Activated CD4-positive, alpha-beta T cell treated with anti-CD3 and anti-CD28 coated beads, Interleukin-2, amount 50 U/mL, for 48 hours (primary cell): ENCODE measurements at regions not wholly inside any gene's neighbourhood (a gene's known extent, or its start where the extent isn't known, plus 50 kb on each side); places are given as distances from the start of the nearest gene placed in this dataset.
"Not testable (repeated sequence)": the region's sequence is repeated elsewhere in the genome, so short reads cannot be mapped to it uniquely, and the experiment has no call there.

Source experiments
- DNase-seq, 2 experiments: peaks; one replicate each; pipeline ENCODE4 v3.0.0-alpha.2; 2020

DNA sequence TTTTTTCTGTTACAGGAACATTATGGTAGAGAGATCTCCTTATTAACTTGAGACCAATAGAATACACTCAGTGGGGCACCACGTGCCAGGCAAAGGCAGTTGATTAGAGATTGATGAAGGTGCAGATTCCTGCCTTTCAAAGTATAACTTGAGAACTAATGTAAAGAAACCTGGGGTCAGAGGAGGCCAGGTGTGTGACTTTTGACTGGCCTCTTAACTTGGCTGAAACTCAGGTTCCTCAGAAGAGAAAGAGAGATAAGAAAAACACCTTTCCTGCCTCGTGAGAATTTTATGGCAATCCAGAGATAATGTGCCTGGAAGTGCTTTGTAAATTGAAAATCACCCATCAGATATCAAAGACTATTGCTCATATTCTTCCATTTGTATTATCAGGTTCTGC, 110.7 kb upstream of the GZMB start:
- no peak for DNase-seq

DNA sequence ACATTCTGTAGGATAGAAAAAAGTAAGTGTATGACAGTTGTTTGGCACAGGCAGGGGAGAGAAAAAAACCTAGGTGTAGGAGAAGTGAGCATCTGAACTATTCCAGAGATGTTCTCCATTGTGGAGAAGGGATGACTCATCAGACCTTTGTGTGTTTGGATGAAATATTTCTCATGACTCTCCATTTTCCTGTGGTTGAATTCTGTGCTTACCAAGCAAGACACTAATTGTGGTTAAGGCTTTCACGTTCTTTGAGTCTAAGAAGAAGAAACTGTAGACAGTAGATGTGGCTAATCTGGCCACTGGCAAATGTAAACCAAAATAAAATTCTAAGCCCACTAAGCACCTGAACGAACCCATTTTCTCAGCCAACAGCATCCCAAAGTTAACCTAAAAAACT, 107.9 kb upstream of the GZMB start:
- no peak for DNase-seq

- DNase-seq, result no peak
Measured at GRCh38 chr14:24735984-24736630, 102.1 kb upstream of the GZMB start.

DNA sequence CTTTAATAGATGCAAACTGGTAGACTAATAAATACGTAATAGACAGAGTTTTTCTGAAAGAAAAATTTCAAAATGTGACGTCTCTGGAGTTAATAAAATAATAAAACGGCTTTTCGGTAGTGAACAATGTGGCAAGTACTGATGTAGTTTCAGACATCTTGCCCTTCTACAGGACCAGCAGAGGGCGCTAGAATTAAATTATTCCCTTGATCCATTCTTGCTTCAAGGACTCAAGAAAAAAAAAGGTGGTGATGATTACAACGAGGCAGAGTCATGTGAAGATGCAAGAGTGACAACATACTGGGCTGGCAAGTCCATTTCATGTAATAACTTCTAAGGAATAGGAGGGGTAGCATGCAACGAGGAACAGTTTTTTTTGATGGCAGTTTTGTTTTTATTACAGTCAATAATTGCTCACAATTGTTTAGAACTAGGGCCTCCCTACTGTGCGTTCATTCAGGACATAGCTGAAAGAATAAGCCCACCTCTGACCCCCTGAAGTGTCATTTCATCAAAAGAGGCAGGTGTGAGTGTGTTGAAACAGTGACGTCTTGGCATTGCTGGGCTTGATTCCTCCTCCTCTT, 101.0 kb upstream of the GZMB start:
- DNase-seq, result peak in 1 of 2 experiments; percentile 18

- no peak for DNase-seq
Measured at GRCh38 chr14:24726480-24726879, 92.5 kb upstream of the GZMB start.

GRCh38 chr14:24725311-24725710, 91.3 kb upstream of the GZMB start:
- no peak for DNase-seq

- no peak for DNase-seq
Measured at GRCh38 chr14:24721775-24722174, 87.8 kb upstream of the GZMB start.

DNA sequence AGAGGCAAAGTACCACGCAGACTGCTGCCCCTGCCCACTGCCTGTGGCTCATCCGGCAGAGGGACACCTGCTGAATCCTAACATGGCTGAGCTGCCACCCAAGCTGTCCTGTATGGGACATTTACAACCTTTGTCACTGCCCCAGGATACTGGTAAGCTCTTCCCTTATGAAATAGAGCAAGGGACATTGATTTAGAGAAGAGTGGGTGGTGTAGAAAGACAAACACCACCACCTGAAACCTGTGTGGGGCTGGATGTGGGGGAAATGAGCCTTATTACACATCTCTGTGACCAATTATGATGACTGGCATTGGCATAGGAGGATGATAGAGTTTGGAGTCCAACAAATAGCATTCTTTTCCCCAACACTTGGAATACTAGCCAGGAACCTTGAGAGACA, 81.2 kb upstream of the GZMB start:
- DNase-seq, result no peak

DNA sequence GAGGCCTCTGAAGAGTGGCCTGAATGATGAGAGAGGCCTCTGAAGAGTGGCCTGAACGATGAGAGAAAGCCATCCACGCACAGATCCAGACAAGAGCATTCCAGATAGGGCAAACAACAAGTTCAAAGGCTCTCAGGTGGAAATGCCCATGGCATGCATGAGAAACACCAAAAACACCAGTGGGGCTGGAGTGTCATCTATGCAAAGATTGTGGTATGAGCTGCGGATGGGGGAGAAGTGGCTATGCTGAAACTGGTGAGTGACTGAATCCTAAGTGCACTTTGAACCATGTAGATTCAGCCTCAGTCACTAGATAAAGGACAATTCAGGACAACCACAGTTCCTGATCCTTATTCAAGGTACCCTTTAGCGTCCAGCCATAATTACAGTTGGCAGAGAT, 79.4 kb upstream of the GZMB start:
- no peak for DNase-seq

DNA sequence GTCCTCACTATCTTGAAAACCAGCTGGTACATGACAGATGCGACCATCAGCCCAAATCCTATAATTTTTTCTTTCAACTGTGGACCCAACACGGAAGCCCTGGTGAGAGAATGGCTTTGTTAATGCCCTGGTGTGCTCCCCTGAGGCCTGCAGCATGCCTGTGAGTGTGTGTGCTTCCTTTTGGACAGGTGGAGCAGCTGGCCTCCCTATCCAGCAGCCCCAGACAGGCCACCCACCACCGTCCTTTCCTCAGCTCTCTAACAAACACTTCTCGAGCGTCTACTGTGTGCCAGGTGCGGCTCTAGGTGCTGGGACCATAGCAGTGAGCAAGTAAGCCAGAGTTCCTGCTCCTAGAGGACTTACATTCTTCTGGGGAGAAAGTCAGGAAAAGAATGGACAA, 78.9 kb upstream of the GZMB start:
- no peak for DNase-seq

DNA sequence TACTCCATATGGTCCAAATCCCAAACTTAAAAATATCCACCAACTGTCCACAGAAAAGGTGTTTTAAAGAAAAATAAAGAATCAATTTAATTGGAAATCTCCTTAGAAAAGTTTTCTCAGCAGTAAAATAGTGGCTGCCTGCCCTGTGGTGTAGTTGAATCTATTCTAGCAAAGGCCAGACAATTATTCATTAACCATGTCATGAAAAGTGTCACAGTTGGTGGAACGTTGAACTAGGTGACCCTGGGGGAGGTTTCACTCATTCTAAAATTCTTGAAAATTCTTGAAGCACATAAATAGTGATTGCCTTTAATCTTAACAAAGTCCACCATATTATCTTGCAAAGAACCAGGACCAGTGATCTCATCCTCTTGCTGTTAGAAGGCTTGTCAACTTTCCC, 78.4 kb upstream of the GZMB start:
- no peak for DNase-seq

DNA sequence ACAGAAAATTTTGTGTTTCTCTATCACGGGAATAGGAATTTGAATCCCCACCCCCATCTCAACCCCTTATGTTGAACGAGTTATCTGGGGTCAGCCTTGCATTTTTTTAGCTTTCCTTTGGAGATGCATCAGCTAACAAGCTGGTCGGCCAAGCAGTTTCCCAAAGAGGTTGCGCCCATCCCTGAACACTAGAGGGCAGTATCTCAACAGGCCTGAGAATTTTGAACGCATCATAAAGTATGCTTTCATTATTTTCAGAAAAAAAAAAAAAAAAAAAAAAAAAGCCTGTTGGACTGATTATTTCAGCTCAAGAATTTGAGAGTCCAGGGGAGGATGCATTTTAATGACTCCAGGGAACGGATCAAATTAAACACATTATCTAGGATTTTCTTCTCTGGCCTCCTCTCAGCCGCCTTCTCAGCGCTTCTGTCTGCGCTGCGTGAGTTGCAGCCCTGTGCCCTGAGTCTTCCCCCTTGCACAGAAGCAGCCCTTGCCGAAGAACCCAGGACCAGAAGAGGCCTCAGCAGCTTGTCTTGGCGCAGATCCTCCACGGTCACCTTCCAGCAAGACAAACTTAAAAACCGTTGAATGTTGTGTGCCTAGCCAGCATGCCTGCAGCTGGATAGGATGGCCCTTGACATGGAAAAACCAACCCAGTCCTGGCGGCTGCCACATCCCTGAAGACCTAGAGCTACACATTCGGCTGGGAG, 76.6 kb upstream of the GZMB start:
- DNase-seq, result peak; percentile 55 to 69

DNA sequence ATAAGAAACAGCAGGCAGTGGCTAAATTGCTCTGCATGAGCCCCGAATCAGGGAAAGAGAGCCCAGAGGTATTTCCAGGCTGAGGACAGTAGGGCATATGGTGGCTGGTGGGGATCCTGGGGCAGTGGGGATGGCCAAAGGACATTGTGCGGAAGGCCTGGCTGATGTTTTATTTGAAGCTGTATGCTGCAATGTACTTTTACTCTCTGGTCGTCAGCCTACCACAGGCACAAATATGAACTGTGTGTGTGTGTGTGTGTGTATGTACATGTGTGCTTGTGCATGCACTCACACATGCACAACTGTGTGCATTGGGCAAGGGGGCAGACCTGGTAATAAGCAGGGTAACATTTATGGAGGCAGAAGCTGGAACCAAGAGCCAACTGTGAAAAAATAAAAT, 74.7 kb upstream of the GZMB start:
- no peak for DNase-seq

DNA sequence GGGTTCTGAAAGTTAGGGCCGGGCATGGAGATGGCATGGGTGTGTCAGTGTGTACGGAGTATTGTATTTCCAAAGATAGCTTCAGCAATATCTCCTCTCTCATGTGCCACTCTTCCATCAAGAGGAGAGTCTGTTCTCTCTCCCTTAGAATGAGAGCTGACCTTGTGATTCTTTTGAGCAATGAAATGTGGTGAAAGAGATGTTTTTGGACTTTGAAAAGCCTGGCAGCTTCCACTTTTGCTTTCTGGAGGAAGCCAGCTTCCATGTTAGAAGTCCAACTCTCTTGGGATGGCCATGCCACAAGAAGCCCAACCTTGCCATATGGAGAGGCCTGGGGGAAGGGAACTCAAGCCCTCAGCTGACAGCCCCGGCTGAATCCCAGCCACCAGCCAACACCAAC, 72.4 kb upstream of the GZMB start:
- DNase-seq, result no peak

DNA sequence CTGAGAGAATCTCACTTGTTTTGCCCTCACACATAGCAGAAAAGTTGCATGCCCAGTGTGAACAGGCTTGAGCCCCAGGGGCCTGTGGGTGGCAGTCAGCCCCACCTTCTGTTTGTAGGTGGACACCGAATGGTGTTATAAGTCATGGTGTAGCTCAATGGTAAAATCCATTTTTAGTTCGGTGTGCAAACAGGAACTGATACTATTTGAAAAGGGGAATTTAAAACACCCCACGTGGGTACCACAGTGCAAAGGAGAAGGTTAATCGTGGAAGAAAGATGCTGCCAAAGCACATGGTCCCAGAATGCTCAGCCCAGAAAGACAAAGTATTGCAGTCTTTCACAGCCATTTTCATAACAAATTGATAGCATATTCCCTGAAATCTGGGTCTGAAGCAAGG, 71.8 kb upstream of the GZMB start:
- DNase-seq, result no peak

DNA sequence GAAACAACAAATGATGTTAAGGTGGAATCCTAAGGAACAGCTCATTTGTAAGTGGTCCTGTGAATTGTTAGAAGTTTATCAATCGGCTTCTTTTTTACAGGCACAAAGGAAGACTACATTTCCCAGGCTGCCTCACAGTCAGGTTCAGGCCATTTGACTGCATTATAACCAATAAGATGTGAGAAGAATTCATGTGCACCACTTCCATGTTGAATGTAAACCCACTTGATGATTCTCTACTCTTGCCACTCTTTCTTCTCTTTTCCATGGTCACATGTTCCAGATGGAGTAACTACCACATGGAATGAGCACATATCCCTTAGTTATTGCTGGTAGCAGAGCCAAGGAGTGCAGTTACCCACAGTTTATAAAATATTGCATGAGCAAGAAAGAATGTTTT, 67.1 kb upstream of the GZMB start:
- DNase-seq, result no peak

- DNase-seq, result no peak
Measured at GRCh38 chr14:24700511-24700910, 66.5 kb upstream of the GZMB start.

DNA sequence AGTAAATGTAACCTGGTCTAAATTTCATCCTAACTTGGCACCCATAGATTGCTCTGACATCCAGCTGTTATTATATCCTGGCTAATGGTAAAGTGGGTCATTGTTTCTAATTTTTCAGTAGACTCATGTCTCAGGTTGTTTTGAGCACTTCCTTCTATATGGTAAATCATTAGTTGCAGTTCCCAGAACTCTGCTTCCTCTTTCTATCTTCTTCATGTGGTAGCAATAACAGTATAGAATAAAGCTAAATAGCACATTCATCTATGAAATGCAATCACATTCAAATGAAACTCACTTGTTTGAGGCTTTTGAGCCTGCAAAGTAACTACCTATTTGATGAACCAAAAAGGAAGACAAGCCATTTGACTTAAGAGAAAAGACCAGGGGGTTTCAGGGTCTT, 65.1 kb upstream of the GZMB start:
- DNase-seq, result no peak

DNA sequence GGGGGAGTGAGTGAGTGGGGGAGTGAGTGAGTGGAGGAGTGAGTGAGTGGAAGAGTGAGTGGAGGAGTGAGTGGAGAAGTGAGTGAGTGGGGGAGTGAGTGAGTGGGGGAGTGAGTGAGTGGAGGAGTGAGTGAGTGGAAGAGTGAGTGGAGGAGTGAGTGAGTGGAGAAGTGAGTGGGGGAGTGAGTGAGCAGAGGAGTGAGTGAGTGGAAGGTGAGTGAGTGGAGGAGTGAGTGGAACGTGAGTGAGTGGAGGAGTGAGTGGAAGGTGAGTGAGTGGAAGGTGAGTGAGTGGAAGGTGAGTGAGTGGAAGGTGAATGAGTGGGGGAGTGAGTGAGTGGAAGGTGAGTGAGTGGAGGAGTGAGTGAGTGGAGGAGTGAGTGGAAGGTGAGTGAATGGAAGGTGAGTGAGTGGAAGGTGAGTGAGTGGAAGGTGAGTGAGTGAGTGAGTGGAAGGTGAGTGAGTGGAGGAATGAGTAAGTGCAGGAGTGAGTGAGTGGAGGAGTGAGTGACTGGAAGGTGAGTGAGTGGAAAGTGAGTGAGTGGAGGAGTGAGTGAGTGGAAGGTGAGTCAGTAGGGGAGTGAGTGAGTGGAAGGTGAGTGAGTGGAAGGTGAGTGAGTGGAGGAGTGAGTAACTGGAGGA, 62.4 kb upstream of the GZMB start:
- DNase-seq, result not testable (repeated sequence)

GRCh38 chr14:24695265-24696241, 61.6 kb upstream of the GZMB start:
- DNase-seq, result no peak

- DNase-seq, result no peak
Measured at GRCh38 chr14:24694680-24695079, 60.7 kb upstream of the GZMB start.

- no peak for DNase-seq
Measured at GRCh38 chr14:24693983-24694382, 60.0 kb upstream of the GZMB start.

DNA sequence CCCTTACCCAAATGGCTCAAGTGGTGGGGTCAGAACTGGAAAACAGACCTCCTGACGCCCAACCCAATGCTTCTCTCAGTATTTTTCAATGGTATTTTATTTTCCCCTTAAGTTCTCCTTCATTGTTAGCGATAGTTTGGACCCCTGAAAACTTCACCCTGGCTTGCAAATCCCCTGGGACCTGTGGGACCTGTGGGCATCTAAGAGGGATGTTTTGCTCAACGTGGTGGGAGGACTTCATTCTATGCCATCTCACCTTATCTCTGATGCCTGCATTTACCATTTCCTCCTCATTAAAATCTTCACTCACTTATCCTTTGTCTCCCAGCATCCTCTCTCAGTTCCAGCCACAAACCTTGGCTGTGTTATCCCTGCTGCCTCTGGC, 59.4 kb upstream of the GZMB start:
- DNase-seq, result no peak
